ENCODE measurements at regions not wholly inside any gene's neighbourhood (a gene's known extent, or its start where the extent isn't known, plus 50 kb on each side); places are given as distances from the start of the nearest gene placed in this dataset.

DNA sequence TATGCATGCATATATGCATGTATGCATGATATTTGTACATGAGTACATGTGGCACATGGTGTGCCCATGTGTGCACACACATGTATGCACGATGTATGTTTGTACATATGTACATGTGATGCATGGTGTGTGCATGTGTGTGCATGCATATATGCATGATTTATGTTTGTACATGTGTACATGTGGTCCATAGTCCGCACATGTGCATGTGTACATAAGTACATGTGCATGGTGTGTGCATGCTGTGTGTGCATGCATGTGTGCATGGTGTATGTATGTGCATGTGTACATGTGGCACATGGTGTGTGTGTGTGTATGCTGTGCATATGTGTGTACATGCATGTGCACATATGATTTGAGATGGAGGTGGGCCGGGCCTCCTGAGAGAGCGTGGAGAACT, 384.2 kb downstream of the TYW1 start:
- TF ChIP-seq, protein P1, sequence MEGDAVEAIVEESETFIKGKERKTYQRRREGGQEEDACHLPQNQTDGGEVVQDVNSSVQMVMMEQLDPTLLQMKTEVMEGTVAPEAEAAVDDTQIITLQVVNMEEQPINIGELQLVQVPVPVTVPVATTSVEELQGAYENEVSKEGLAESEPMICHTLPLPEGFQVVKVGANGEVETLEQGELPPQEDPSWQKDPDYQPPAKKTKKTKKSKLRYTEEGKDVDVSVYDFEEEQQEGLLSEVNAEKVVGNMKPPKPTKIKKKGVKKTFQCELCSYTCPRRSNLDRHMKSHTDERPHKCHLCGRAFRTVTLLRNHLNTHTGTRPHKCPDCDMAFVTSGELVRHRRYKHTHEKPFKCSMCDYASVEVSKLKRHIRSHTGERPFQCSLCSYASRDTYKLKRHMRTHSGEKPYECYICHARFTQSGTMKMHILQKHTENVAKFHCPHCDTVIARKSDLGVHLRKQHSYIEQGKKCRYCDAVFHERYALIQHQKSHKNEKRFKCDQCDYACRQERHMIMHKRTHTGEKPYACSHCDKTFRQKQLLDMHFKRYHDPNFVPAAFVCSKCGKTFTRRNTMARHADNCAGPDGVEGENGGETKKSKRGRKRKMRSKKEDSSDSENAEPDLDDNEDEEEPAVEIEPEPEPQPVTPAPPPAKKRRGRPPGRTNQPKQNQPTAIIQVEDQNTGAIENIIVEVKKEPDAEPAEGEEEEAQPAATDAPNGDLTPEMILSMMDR (IDR thresholded peaks at IDR 0.05) = no peak

DNA sequence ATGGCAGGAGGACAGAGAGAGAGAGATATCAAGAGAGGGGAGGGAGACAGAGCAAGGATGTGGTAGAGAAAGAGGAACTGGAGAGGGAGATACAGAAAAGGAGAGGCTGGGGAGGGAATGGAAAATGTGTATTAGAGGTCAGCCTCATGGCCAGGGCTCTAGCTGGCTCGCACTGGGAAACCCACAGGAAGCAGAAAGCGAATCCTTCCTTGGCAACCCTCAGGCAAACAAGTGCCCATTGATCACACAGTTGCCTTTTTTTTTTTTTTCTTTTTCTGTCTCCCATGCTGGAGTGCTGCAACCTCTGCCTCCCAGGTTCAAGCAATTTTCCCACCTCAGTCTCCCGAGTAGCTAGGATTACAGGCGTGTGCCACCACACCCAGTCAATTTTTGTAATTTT, 391.2 kb downstream of the TYW1 start:
- no peak for DNase-seq (ENCODE audit: low spot score)

More for the DNA sequence above, 384.2 kb downstream of the TYW1 start:
- ATAC-seq (ENCODE audit: insufficient number of reproducible peaks, low FRiP score, low read depth) (no peak), DNase-seq (ENCODE audit: low spot score) (no peak)
- H3K27me3 ChIP-seq (replicated peaks; ENCODE audit: insufficient read depth) = no peaks in the 10 kb centered on the region
- no peaks in the 10 kb centered on the region for H3K4me1 ChIP-seq (ENCODE audit: control insufficient read depth in 1 of 2, low read depth in 2 of 2)
- no peaks in the 10 kb centered on the region for H3K36me3 ChIP-seq
- no peak overlapping the region for H3K4me3 ChIP-seq
- no peaks in the 10 kb centered on the region for H3K9me3 ChIP-seq
- H3K27ac ChIP-seq = no peak overlapping the region

DNA sequence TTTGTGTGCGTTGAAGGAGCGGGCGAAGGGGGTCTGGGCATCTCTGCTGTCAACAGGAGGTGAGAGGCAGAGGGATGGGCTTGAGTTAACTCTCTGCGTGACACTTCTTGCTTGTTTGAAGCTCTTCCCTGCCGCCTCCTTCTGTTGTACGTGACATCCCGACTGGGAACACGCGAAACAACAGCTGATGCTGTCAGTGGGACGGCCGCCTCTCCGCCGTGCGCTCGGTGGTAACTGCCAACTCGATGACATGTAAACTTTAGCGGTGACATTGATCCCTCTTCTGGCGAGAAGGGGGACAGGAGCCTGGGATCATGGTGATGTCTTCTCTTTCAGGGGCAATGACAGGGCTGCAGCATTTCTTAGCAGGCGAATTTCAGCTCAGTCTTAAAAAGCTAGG, 394.5 kb downstream of the TYW1 start:
- Histone ChIP-seq H3K4me1 (ENCODE audit: control insufficient read depth in 1 of 2, low read depth in 2 of 2) (no peaks in the 10 kb centered on the region), H3K27ac (no peak overlapping the region), H3K9me3 (no peaks in the 10 kb centered on the region), H3K36me3 (no peaks in the 10 kb centered on the region), H3K4me3 (no peak overlapping the region), H3K27me3 (replicated peaks; ENCODE audit: insufficient read depth) (no peaks in the 10 kb centered on the region)
- TF ChIP-seq, protein P1 (IDR thresholded peaks at IDR 0.05) = no peak
- DNase-seq (ENCODE audit: low spot score) (no peak), ATAC-seq (ENCODE audit: insufficient number of reproducible peaks, low FRiP score, low read depth) (no peak)

More for the DNA sequence above, 391.2 kb downstream of the TYW1 start:
- TF ChIP-seq, protein P1 (IDR thresholded peaks at IDR 0.05) = no peak
- H3K4me1 ChIP-seq (ENCODE audit: control insufficient read depth in 1 of 2, low read depth in 2 of 2) = no peaks in the 10 kb centered on the region
- no peak overlapping the region for H3K4me3 ChIP-seq
- H3K36me3 ChIP-seq = no peaks in the 10 kb centered on the region
- no peaks in the 10 kb centered on the region for H3K9me3 ChIP-seq
- no peaks in the 10 kb centered on the region for H3K27me3 ChIP-seq (replicated peaks; ENCODE audit: insufficient read depth)
- no peak overlapping the region for H3K27ac ChIP-seq
- no peak for ATAC-seq (ENCODE audit: insufficient number of reproducible peaks, low FRiP score, low read depth)

DNA sequence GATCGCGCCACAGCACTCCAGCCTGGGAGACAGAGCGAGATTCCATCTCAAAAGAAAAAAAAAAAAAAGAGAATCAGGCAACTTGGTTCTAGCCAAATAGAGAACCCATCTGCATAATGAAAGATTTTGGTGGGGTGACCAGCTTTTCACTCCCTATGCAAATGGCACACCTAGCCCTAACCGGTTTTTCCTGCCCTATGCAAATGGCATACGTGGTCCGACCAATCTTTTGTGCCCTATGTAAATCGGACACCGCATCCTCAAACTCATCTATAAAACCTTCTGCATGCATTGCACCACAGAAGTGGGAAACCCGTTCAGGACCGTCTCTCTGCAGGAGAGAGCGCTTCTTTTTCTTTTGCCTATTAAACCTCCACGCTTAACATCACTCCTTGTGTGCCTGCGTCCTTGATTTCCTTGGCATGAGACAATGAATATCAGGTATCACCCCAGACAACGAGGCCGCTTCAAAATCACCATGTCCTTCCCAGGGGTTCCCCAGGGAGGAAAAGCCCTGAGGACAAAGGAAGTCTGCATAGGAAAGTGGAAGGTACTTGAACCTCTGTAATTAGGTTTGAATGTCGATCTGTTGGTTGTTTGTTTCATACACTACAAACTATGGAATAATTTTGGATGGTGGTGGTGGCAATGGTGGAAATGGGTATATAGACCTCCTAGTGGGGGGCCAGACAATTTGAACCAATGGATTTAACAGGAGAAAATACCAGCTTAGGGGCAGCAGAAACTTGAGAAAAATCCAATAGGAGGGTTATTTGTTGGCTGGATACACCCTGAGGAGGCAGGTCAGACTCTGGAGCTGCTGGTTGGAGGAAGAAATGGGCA, 396.2 kb downstream of the TYW1 start:
- TF ChIP-seq, protein P1 (IDR thresholded peaks at IDR 0.05) = no peak
- ATAC-seq (ENCODE audit: insufficient number of reproducible peaks, low FRiP score, low read depth) (no peak), DNase-seq (ENCODE audit: low spot score) (no peak)
- Histone ChIP-seq H3K4me1 (ENCODE audit: control insufficient read depth in 1 of 2, low read depth in 2 of 2) (no peaks in the 10 kb centered on the region), H3K27ac (no peak overlapping the region), H3K9me3 (no peaks in the 10 kb centered on the region), H3K36me3 (no peaks in the 10 kb centered on the region), H3K27me3 (replicated peaks; ENCODE audit: insufficient read depth) (no peaks in the 10 kb centered on the region), H3K4me3 (no peak overlapping the region)

DNA sequence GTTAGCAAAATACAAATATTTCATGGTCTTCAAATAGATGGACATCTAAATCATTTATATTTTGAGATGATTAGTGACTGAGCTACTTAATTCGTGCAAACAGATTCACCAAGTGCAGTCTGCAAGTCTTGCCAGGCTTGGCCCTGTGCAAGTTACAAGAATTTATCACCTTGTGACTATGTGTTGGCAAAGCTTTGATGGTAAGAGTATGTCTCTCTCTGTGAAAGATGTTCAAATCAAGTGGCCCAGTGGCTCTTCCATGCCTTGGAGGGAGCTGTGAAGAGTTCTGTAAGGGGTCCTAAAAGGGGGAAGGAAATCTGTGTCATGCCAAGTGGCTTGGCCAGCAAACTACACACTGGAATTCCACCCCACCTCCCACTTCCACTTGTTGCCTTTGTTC, 397.3 kb downstream of the TYW1 start:
- no peak overlapping the region for H3K4me3 ChIP-seq
- DNase-seq (ENCODE audit: low spot score) (no peak), ATAC-seq (ENCODE audit: insufficient number of reproducible peaks, low FRiP score, low read depth) (no peak)
- no peaks in the 10 kb centered on the region for H3K9me3 ChIP-seq
- no peaks in the 10 kb centered on the region for H3K4me1 ChIP-seq (ENCODE audit: control insufficient read depth in 1 of 2, low read depth in 2 of 2)
- TF ChIP-seq, protein P1 (IDR thresholded peaks at IDR 0.05) = no peak
- no peak overlapping the region for H3K27ac ChIP-seq
- H3K36me3 ChIP-seq = no peaks in the 10 kb centered on the region
- H3K27me3 ChIP-seq (replicated peaks; ENCODE audit: insufficient read depth) = no peaks in the 10 kb centered on the region
